GM19324 (cell line): ENCODE measurements at regions not wholly inside any gene's neighbourhood (a gene's known extent, or its start where the extent isn't known, plus 50 kb on each side); places are given as distances from the start of the nearest gene placed in this dataset.
"Not testable (repeated sequence)": the region's sequence is repeated elsewhere in the genome, so short reads cannot be mapped to it uniquely, and the experiment has no call there.

ENCODE experiments used
- ATAC-seq: cut with Tn5 transposase; IDR thresholded peaks from one replicate; pipeline ENCODE4 v1.9.1; 2021; ENCODE audit warnings: mild to moderate bottlenecking, moderate library complexity; ENCODE audit not compliant: unreplicated experiment, low FRiP score

GRCh38 chr2:125822746-125823145 lies 833.2 kb upstream of the GYPC start:
- no peak for ATAC-seq

GRCh38 chr2:125825781-125826180 lies 830.2 kb upstream of the GYPC start:
- not testable (repeated sequence) for ATAC-seq

- no peak for ATAC-seq
These were observed 818.8 kb upstream of the GYPC start for GRCh38 chr2:125837128-125837527.

GRCh38 chr2:125837611-125838010 lies 818.3 kb upstream of the GYPC start:
- no peak for ATAC-seq

- ATAC-seq = no peak
These were observed 816.0 kb upstream of the GYPC start for GRCh38 chr2:125839945-125840344.

GRCh38 chr2:125842041-125842440 lies 813.9 kb upstream of the GYPC start:
- ATAC-seq = no peak

- ATAC-seq = no peak
These were observed 805.4 kb upstream of the GYPC start for GRCh38 chr2:125850541-125850940.

- ATAC-seq = no peak
These were observed 803.6 kb upstream of the GYPC start for GRCh38 chr2:125852364-125852763.

GRCh38 chr2:125853626-125854025 lies 802.3 kb upstream of the GYPC start:
- no peak for ATAC-seq

GRCh38 chr2:125855204-125855603 lies 800.8 kb upstream of the GYPC start:
- no peak for ATAC-seq

GRCh38 chr2:125857971-125858794 lies 797.8 kb upstream of the GYPC start:
- no peak for ATAC-seq

GRCh38 chr2:125861461-125861860 lies 794.5 kb upstream of the GYPC start:
- ATAC-seq = no peak

- ATAC-seq = no peak
These were observed 788.0 kb upstream of the GYPC start for GRCh38 chr2:125867908-125868307.

- ATAC-seq = no peak
These were observed 785.7 kb upstream of the GYPC start for GRCh38 chr2:125870264-125870663.

GRCh38 chr2:125870746-125871145 lies 785.2 kb upstream of the GYPC start:
- ATAC-seq = no peak

GRCh38 chr2:125874564-125874963 lies 781.4 kb upstream of the GYPC start:
- no peak for ATAC-seq

- ATAC-seq = no peak
These were observed 770.6 kb upstream of the GYPC start for GRCh38 chr2:125885340-125885739.

- ATAC-seq = no peak
These were observed 769.8 kb upstream of the GYPC start for GRCh38 chr2:125886153-125886552.

- no peak for ATAC-seq
These were observed 754.7 kb upstream of the GYPC start for GRCh38 chr2:125901278-125901677.

- no peak for ATAC-seq
These were observed 729.9 kb upstream of the GYPC start for GRCh38 chr2:125925891-125926546.

GRCh38 chr2:125935559-125935958 lies 720.4 kb upstream of the GYPC start:
- ATAC-seq = no peak
